LNCAP (cell line): ENCODE measurements at regions not wholly inside any gene's neighbourhood (a gene's known extent, or its start where the extent isn't known, plus 50 kb on each side); places are given as distances from the start of the nearest gene placed in this dataset.
A peak's percentile ranks its signal among the peaks of the same experiment; 100 is the strongest.

Source experiments
- CTCF ChIP-seq: fragments of 450-650 bp; IDR thresholded peaks from 2 replicates; pipeline ENCODE4 v1.5.1; 2017; ENCODE audit warnings: mild to moderate bottlenecking

GRCh38 chr7:86477343-86477935 is 166.3 kb upstream of the GRM3 start:
- TF ChIP-seq CTCF: no peak

DNA sequence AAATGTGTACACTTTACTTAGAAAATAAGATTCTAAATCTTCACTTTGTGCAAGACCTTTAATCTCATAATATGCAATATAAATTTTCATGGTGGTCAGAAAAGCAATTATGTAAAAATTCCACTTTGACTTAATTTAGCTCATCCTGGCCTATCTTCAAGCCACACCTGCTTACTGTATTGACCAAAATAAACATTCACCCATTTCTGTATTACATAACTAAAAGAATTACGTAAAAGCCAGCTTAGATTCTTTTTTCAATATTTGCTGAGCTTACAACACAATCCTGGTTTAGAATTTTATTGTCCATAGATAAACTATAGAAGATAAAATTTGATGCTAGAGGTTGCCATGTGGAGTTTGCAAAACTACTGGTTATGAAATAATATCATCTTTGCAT is 172.9 kb upstream of the GRM3 start:
- TF ChIP-seq CTCF: no peak

DNA sequence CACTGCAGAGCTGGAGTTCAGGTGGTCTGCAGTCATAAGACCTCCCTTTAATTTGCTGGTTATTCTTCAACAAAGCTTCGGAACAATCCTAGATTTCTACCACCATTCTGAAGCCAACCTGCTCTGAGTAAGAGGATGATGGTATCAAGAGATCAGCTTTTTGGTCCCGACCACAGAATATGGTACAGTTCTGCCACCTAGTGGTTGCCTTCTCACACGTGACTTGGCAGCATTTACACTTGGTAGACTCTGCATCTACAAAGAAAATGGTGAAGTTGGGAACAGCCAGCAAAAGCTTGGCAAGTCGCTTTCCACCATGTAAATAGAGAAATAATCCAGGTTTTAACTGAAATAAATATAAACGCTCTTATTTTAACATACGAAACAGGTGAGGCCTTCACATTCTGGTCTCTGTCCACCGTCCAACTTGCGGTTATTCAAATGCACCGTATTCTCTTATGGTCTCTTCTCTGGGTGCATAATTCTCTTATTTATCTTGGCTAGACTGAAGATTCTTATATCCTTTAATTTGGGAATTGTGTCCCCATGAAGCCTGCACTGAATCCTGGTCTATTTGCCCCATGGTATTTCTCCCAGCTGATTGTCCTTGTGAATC is 173.9 kb upstream of the GRM3 start:
- peak; percentile 66 for TF ChIP-seq CTCF

GRCh38 chr7:86454753-86455152 is 189.0 kb upstream of the GRM3 start:
- no peak for TF ChIP-seq CTCF

DNA sequence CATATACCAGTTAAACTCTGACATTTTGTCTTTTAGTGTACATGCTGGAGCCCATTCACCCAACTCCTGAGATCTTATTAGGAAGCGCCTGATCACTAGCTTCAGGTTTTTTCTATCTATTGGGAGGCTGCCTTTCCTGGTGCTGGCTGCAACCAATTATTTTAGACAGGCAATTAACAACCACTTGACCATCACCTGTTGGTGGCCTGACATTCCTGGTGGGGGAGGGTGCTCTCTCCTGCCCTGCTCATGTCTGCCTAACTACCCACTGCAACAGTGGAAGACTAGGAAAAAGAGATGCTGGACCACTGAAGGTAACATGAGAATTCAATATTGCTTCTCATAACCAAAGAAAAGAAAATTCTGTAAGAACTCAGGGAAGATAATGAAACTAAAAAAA is 190.3 kb upstream of the GRM3 start:
- TF ChIP-seq CTCF: no peak

- TF ChIP-seq CTCF: no peak
Measured at GRCh38 chr7:86448856-86449255, 194.9 kb upstream of the GRM3 start.

DNA sequence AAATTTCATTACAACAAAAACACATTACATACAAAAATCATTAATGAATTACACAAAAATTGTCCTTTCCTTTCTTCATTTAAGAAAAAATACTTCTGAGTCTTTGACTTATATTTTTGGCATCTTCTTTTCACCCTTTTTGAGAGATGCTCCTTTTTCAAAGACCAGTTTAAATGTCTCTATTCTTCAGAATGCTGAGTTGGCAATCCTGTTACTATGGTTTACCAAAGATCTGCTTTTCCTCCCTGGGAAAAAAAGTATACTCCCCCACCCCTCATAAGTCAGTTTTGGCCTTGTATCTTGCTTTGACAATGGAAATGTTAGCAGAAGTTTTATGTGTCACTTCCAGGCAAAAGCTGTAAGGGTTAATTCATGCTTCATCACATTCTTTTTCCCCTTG is 198.4 kb upstream of the GRM3 start:
- TF ChIP-seq CTCF: no peak

GRCh38 chr7:86444245-86444644 is 199.5 kb upstream of the GRM3 start:
- no peak for TF ChIP-seq CTCF
